ENCODE measurements at regions not wholly inside any gene's neighbourhood (a gene's known extent, or its start where the extent isn't known, plus 50 kb on each side); places are given as distances from the start of the nearest gene placed in this dataset.

- TF ChIP-seq, protein P1, sequence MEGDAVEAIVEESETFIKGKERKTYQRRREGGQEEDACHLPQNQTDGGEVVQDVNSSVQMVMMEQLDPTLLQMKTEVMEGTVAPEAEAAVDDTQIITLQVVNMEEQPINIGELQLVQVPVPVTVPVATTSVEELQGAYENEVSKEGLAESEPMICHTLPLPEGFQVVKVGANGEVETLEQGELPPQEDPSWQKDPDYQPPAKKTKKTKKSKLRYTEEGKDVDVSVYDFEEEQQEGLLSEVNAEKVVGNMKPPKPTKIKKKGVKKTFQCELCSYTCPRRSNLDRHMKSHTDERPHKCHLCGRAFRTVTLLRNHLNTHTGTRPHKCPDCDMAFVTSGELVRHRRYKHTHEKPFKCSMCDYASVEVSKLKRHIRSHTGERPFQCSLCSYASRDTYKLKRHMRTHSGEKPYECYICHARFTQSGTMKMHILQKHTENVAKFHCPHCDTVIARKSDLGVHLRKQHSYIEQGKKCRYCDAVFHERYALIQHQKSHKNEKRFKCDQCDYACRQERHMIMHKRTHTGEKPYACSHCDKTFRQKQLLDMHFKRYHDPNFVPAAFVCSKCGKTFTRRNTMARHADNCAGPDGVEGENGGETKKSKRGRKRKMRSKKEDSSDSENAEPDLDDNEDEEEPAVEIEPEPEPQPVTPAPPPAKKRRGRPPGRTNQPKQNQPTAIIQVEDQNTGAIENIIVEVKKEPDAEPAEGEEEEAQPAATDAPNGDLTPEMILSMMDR (IDR thresholded peaks at IDR 0.05; ENCODE audit: low read depth, low read length): no peak
- no peak for TF ChIP-seq EZH2phosphoT487 (IDR thresholded peaks at IDR 0.05; ENCODE audit: low read depth)
These were observed 129.7 kb downstream of the TDRD15 start for GRCh38 chr2:21253311-21254027.
